Esophagus squamous epithelium (tissue), 4 donors: ENCODE measurements at regions not wholly inside any gene's neighbourhood (a gene's known extent, or its start where the extent isn't known, plus 50 kb on each side); places are given as distances from the start of the nearest gene placed in this dataset.

ENCODE experiments used
- CTCF ChIP-seq, 6 experiments: fragments of 450-650 bp in 4 of 6; fragments of 200-600 bp in 2 of 6; sonication (generic) in 2 of 6; IDR thresholded peaks; one replicate each; pipeline ENCODE4 v1.5.1; 2016 to 2019; ENCODE audit warnings: antibody characterized with exemption in 6 of 6, mild to moderate bottlenecking in 4 of 6, moderate library complexity in 4 of 6
- POLR2A ChIP-seq, 4 donors: fragments of 450-650 bp; IDR thresholded peaks; one replicate each; pipeline ENCODE4 v1.6.1; 2017; ENCODE audit warnings: antibody characterized with exemption in 4 of 4, mild to moderate bottlenecking in 4 of 4, moderate library complexity in 3 of 4

GRCh38 chr1:60224523-60224922, 151.0 kb upstream of the C1orf87 start:
- TF ChIP-seq POLR2A (IDR thresholded peaks at IDR 0.05) (no peak), CTCF (IDR thresholded peaks at IDR 0.05) (no peak)
